HepG2 (cell line): ENCODE measurements at regions not wholly inside any gene's neighbourhood (a gene's known extent, or its start where the extent isn't known, plus 50 kb on each side); places are given as distances from the start of the nearest gene placed in this dataset.

ENCODE experiments used
- DR1 ChIP-seq: sonication (generic); formaldehyde crosslinking; IDR thresholded peaks from 2 replicates; pipeline ENCODE4 v1.8.0; 2021; ENCODE audit warnings: mild to moderate bottlenecking, missing genetic modification reagents, inconsistent platforms
- EZH2 ChIP-seq: conservative IDR thresholded peaks from 2 replicates; pipeline ENCODE4 v1.6.1; 2012; ENCODE audit warnings: mild to moderate bottlenecking, low read depth, low read length, moderate library complexity
- IKZF5 ChIP-seq: IDR thresholded peaks from 2 replicates; pipeline ENCODE4 v1.6.1; 2018; ENCODE audit warnings: missing genetic modification reagents, mild to moderate bottlenecking, missing compliant biosample characterization
- KAT8 ChIP-seq: IDR thresholded peaks from 2 replicates; pipeline ENCODE4 v1.6.1; 2016; ENCODE audit warnings: missing genetic modification reagents, missing compliant biosample characterization
- NFE2 ChIP-seq: sonication (generic); formaldehyde crosslinking; IDR thresholded peaks from 2 replicates; pipeline ENCODE4 v1.4.0; 2020; ENCODE audit warnings: missing genetic modification reagents
- PRMT3 ChIP-seq: sonication (generic); formaldehyde crosslinking; IDR thresholded peaks from 2 replicates; pipeline ENCODE4 v1.8.1; 2022; ENCODE audit warnings: low read depth, mild to moderate bottlenecking, moderate library complexity, missing genetic modification reagents, borderline replicate concordance
- REXO4 ChIP-seq: sonication (generic); formaldehyde crosslinking; IDR thresholded peaks from 2 replicates; pipeline ENCODE4 v1.8.0; 2022; ENCODE audit warnings: missing genetic modification reagents, mild to moderate bottlenecking, borderline replicate concordance
- ZNF790 ChIP-seq: sonication (generic); formaldehyde crosslinking; IDR thresholded peaks from 2 replicates; pipeline ENCODE4 v1.8.0; 2022; ENCODE audit warnings: missing genetic modification reagents, mild to moderate bottlenecking, borderline replicate concordance
- ZNF839 ChIP-seq: sonication (generic); formaldehyde crosslinking; IDR thresholded peaks from 2 replicates; pipeline ENCODE4 v1.4.0; 2020; ENCODE audit warnings: missing genetic modification reagents, mild to moderate bottlenecking, borderline replicate concordance
- TF ChIP-seq, protein P1 (sequence below): sonication (generic); formaldehyde crosslinking; IDR thresholded peaks from 2 replicates; pipeline ENCODE4 v1.4.0; 2020; ENCODE audit warnings: low read depth, missing genetic modification reagents

DNA sequence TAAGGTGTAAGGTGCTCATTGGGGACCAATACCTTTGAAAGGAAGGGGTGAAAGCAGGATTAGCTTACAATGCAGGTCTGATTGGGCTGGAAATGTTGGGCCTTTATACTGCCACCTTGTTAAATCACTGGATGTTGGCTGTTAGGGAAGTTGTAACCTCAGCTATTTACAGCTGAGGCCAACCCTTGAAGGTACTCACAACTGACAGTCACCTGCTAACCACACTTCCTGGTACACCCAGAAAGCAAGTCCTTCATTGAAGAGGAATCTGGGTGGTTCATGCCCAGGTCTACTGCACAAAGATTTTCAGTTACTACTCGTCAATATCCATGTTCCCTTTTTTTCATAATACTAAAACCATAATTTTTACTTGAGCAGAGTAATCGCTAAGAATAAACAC lies 65.4 kb upstream of the CLDN18 start (continued):
- TF ChIP-seq, protein P1, sequence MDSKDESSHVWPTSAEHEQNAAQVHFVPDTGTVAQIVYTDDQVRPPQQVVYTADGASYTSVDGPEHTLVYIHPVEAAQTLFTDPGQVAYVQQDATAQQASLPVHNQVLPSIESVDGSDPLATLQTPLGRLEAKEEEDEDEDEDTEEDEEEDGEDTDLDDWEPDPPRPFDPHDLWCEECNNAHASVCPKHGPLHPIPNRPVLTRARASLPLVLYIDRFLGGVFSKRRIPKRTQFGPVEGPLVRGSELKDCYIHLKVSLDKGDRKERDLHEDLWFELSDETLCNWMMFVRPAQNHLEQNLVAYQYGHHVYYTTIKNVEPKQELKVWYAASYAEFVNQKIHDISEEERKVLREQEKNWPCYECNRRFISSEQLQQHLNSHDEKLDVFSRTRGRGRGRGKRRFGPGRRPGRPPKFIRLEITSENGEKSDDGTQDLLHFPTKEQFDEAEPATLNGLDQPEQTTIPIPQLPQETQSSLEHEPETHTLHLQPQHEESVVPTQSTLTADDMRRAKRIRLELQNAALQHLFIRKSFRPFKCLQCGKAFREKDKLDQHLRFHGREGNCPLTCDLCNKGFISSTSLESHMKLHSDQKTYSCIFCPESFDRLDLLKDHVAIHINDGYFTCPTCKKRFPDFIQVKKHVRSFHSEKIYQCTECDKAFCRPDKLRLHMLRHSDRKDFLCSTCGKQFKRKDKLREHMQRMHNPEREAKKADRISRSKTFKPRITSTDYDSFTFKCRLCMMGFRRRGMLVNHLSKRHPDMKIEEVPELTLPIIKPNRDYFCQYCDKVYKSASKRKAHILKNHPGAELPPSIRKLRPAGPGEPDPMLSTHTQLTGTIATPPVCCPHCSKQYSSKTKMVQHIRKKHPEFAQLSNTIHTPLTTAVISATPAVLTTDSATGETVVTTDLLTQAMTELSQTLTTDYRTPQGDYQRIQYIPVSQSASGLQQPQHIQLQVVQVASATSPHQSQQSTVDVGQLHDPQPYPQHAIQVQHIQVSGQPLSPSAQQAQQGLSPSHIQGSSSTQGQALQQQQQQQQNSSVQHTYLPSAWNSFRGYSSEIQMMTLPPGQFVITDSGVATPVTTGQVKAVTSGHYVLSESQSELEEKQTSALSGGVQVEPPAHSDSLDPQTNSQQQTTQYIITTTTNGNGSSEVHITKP (CRISPR knock-in tag) = no peak
- TF ChIP-seq REXO4 (CRISPR knock-in tag) (no peak), PRMT3 (CRISPR knock-in tag) (no peak), EZH2 (no peak), ZNF839 (CRISPR knock-in tag) (no peak), IKZF5 (no peak), DR1 (no peak), NFE2 (CRISPR knock-in tag) (no peak), ZNF790 (CRISPR knock-in tag) (no peak), KAT8 (CRISPR knock-in tag) (no peak)
